GM12874 (cell line): ENCODE measurements at regions not wholly inside any gene's neighbourhood (a gene's known extent, or its start where the extent isn't known, plus 50 kb on each side); places are given as distances from the start of the nearest gene placed in this dataset.

Source experiments
- TF ChIP-seq, protein P1 (sequence below): IDR thresholded peaks from 2 replicates; pipeline ENCODE4 v1.5.1; 2011; ENCODE audit warnings: low read depth, mild to moderate bottlenecking, control low read depth, low read length, moderate library complexity; ENCODE audit not compliant: insufficient read depth

DNA sequence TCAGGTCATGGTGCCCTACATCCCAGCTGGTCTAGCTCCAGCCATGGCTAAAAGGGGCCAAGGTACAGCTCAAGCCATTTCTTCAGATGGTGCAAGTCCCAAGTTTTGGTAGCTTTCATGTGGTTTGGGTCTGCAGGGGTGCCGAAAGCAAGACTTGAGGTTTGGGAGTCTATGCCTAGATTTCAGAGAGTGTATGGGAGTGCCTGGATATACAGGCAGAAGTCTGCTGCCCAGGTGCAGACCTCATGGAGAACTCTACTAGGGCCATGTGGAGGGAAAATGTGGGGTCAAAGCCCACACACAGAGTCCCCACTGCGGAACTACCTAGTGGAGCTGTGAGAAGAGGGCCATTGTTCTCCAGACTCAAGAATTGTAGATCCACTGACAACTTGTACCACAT lies 1000.9 kb upstream of the ADGRB3 start:
- TF ChIP-seq, protein P1, sequence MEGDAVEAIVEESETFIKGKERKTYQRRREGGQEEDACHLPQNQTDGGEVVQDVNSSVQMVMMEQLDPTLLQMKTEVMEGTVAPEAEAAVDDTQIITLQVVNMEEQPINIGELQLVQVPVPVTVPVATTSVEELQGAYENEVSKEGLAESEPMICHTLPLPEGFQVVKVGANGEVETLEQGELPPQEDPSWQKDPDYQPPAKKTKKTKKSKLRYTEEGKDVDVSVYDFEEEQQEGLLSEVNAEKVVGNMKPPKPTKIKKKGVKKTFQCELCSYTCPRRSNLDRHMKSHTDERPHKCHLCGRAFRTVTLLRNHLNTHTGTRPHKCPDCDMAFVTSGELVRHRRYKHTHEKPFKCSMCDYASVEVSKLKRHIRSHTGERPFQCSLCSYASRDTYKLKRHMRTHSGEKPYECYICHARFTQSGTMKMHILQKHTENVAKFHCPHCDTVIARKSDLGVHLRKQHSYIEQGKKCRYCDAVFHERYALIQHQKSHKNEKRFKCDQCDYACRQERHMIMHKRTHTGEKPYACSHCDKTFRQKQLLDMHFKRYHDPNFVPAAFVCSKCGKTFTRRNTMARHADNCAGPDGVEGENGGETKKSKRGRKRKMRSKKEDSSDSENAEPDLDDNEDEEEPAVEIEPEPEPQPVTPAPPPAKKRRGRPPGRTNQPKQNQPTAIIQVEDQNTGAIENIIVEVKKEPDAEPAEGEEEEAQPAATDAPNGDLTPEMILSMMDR = no peak

DNA sequence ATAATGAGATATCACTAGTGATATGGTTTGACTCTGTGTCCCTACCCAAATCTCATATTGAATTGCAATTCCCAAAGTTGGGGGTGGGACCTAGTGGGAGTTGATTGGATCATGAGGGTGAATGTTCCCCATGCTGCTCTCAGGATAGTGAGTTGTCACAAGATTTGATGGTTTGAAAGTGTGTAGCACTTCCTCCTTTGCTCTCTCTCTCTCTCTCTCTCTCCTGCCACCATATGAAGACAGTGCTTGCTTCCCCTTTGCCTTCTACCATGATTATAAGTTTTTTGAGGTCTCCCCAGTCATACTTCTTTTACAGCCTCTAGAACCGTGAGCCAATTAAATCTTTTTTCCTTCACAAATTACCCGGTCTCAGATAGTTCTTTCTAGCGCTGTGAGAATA lies 1002.0 kb upstream of the ADGRB3 start:
- TF ChIP-seq, protein P1 = no peak

DNA sequence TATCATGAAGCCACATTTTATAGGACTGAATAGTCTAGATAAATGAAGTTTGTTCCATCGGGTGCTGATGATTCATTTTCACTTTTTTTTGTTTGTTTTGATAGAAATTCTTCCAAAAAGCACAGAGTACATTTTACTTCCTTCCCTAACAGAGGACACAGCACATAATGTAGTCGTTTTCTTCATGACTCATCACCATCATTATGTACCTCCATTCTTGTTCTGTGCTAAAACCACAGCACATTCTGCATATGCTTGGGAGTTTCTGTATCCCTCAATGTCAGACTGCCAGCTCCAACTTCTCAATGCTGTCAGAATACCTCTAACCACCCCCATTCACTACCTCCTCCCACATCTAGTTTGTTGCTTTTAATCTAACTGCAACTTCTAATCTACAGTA lies 1004.9 kb upstream of the ADGRB3 start:
- TF ChIP-seq, protein P1 = no peak

DNA sequence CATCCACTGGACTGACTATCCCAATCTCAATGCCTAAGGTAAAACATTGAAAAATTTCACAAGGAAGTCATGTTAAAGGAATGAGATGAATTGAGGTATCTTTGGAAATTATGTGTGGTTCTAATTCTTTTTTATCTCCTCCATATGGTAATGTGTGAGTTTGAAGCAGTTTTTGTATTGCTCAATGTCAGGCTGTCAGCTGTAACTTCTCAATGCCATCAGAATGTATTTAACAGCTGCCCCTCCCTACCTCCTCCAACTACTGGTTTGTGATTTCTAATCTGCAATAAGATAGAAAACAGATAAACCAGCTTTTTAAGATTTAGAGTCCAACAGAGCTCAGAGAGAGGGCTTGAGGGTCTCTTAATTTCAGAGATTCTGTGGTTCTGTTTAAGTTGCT lies 1005.8 kb upstream of the ADGRB3 start:
- TF ChIP-seq, protein P1 = no peak

DNA sequence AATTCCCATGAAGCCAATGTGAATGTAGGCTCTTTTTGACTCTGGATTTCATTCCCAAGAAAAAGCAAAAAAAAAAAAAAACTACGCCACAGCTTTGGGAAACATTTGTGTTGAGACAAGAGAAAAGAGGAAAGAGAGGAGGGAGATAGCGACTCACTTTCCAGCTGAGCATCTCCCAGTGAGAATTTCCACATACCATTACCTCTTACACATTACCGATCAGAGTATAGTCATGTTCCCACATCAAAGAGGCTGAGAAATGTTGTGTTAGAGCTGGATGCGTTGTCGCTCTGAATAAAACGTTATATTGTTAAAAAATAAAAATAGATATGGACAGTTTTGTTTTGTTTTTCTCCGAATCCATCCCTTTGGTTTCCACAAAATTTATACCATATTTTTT lies 1019.3 kb upstream of the ADGRB3 start:
- TF ChIP-seq, protein P1 = no peak

DNA sequence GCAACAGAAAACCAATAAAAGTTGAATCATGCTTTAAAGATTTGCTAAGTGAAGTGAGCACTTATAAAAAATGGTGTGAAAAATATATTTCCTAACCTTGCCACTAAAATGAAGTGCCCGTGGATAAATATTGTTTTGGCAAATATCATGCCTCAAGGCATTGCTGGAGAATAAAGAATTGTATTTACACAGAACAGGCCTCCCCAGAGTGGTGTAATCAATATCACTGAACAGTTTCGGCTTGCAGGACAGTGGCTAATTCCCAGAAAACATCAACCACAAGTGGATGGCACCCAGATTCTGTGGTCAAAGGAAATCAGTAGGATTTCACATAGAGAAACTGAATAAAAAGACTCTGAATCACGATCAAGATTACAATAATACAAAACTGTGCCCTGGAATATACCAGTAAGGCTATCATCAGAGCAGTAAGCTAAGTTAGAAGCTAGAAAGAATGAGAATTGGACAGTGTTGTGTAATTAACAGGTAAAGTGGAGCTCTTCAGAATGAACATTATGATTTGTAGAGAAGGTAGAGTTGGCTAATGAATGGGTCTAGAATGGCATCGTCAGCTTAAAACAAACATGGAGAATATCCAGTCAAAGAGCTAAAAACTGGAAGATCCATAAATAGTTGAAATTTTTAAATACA lies 1026.9 kb upstream of the ADGRB3 start:
- TF ChIP-seq, protein P1 = no peak

DNA sequence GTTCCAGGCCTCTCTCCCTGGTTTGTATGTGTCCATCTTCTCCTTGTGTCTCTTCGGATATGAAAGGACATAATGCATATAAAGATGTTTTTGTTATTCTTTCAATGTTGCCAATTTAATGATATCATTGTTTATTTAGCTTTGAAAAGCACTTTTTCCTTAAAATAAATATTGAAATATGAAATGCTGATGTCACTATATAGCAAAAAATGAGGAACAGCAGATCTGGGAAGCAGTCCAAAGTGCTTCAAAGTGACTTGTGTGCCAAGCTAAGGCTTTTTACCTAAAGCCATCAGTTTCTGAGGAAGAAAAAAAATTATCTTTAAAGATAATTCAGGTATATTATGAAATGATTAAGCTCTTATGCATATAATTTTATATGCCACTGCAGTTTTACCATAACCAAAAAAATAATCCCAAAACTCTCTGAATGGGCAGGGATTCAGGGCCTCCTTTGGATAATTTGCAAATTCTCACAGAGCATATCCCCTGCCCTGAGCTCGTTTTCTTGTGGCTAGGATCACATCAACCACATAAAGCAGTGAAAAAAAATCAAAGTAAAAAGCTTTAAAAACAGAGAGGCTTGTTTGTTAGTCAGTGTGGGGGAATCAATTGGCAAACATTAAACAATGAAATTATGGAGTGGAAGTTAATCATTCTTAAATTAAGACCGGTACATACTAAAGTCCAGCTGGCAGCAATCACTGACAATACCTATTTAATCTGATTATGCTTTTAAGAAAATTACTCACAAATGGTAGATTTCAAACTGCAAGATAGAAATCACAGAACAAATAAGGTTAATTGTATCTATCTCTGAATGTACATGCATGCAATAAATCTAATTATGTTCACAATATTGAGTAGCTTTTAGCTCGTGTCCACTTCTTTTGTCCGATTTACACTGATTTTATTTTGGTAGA lies 1027.9 kb upstream of the ADGRB3 start:
- TF ChIP-seq, protein P1 = no peak
